HG03354 (cell line): ENCODE measurements at regions not wholly inside any gene's neighbourhood (a gene's known extent, or its start where the extent isn't known, plus 50 kb on each side); places are given as distances from the start of the nearest gene placed in this dataset.
"Not testable (repeated sequence)": the region's sequence is repeated elsewhere in the genome, so short reads cannot be mapped to it uniquely, and the experiment has no call there.

ENCODE experiments used
- ATAC-seq: cut with Tn5 transposase; IDR thresholded peaks from one replicate; pipeline ENCODE4 v1.9.1; 2021; ENCODE audit warnings: mild to moderate bottlenecking; ENCODE audit not compliant: unreplicated experiment, poor library complexity, severe bottlenecking

DNA sequence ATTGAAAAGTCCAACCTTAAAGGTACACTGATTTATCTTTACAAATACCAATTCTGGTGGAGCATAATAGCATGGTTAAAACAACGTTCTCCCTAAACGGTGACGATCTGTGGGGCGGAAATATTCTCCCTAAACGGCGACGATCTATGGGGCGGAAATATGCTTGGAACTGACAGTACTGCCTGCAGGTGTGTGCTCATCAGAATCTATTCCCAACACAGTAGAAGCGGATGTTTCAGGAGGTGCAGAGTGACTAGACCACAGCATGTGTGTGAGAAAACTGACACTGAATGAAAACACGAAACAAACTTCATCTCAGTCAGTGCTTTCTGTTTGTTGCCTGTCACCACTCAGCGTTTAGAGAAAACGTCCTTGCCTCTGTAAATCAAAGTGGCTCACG is 210.0 kb downstream of the BANP start:
- ATAC-seq: not testable (repeated sequence)

DNA sequence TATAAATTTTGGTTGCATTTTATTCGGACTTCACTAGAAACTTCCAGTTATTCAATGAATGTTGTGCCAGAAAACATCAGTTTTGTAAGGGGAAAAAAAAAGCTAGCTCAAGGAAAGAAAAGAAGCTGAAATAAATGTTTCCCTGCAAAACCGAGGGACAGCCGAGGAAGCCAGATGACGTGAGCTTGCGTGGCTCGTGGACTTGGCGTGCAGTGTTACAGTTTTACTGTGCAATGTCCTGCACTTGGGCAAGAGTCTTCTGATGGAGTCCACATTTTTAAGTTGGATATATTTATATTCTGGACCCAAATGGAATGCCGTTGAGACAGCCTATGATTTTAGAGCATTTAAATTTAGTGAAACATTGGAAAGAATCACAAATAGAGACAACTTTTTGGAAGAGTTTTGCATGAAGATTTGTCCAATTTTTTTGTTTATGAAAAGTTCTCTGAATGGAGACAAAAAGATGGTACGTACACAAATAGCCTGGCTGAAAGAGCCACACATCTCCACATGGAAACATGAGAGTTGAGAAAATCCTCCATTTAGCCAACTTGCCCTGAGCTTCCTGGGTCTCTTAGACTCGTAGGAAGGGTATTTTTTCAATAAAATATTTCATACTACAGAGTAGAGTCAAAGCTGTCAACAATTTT is 210.5 kb downstream of the BANP start:
- not testable (repeated sequence) for ATAC-seq

DNA sequence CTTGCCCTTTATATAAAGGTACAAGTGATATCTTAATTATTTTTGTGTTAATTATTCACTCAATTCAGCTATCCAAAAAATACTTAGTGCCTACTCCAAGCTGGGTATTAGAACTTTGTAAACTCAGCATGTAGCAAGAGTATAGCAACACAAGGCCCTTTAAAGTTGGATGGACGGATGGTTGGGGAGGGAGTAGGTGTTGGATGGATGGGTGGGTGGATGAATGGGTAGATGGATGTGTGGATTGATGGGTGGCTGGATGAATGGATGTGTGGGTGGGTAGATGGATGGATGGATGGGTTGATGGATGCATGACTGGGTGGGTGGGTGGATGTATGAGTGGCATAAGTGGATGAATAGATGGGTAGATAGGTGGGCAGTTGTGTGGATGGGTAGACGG is 211.5 kb downstream of the BANP start:
- not testable (repeated sequence) for ATAC-seq

GRCh38 chr16:88164196-88165039 is 213.2 kb downstream of the BANP start:
- ATAC-seq: not testable (repeated sequence)

DNA sequence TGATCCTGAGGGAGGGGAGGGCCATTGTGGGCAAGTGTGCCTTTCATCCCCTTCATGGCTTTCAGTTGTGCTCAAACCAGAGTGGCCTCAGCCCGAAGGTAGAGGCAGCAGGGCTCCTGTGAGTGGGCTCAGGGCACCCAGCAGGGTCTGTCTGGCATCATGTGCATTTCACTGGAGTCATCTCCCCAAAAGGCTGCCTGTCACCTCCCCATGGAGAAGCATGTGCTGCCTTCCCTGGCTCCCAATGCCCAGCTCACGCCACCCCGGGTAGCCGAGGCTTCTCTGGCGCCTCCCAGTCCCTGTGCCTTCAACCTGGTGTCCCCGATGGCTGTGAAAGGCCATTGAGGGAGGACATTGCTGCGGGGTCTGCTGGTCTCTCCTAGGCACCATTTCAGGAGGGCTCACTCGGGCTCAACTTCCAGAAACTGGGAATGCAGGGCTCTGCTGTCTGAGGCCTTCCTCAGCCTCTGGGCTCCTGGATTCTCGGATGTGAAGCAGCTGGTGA is 213.9 kb downstream of the BANP start:
- not testable (repeated sequence) for ATAC-seq

- not testable (repeated sequence) for ATAC-seq
Measured at GRCh38 chr16:88165683-88166082, 214.4 kb downstream of the BANP start.

GRCh38 chr16:88166209-88166773 is 215.1 kb downstream of the BANP start:
- not testable (repeated sequence) for ATAC-seq

DNA sequence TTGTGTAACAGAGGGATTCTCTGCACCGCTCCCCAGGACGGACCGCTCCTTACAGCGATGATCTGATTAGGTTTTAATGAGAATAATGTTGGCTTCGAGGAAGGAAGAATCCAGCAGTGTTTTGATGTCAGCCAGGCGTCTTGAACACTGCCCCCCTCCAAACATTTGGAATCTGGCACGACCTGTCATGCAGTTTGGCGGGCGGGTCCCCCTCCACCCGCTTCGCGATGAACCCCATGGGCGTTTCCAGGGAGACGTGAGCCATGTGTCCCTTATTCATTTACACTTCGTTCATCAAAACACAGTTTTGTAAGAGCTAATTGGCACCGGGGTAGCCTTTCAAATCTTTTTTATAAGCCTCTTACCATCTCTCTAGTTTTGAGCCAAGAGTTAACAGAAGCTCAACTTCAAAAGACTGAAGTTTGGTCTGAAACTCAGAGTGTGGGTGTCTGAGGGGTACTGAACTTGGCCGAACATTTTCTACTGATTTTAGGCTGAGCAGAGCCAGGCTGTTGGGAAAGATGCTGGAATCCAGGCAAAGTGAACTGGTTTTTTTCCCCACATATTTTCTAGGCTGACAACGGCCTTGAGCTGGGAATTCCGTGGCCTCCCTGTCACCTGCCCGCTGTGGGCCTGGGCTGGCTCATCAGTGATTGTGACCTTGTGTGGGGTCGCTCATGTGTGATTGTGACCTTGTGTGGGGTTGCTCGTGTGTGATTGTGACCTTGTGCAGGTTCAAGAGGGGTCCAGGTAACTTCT is 214.8 kb upstream of the ZNF469 start:
- not testable (repeated sequence) for ATAC-seq

DNA sequence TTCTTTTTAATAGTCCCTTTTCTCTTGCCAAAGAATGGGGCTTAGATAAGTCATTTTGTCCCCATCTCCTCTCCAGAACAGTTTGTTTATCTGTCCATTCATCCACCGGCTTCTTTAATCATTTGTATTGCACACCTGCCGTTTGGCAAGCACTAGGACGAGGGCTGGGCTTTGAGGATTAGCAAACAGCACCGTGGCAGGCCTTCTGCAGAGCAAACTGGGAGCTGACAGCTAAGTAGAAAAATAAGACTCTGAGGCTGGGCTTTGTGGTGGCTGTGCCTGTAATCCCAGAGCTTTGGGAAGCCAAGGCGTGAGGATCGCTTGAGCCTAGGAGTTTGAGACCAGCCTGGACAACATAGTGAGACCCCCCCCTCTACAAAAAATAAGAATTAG is 214.2 kb upstream of the ZNF469 start:
- ATAC-seq: not testable (repeated sequence)

GRCh38 chr16:88169136-88169830 is 213.5 kb upstream of the ZNF469 start:
- not testable (repeated sequence) for ATAC-seq

GRCh38 chr16:88169831-88170165 is 213.0 kb upstream of the ZNF469 start:
- not testable (repeated sequence) for ATAC-seq

- no peak for ATAC-seq
Measured at GRCh38 chr16:88170528-88170991, 212.2 kb upstream of the ZNF469 start.

- not testable (repeated sequence) for ATAC-seq
Measured at GRCh38 chr16:88171126-88171525, 211.6 kb upstream of the ZNF469 start.

DNA sequence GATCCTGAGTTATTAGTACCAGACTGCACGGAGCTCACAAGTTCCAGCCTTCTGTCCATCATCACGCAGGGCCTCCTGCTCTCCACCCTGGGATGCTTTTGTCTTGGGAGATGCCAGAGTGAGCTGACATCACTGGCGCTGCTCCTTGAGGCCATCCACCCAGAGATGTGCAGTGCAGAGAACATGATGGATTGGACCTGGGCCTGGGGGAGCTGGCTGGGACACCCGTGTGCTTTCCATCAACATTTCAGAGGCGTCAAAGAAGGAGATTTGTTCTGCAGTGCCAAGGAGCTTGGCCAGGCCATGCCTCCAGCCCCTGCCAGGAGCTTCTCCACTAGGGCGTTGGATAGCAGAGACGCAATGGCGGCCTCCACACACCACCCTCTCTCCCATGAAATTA is 206.6 kb upstream of the ZNF469 start:
- ATAC-seq: not testable (repeated sequence)

DNA sequence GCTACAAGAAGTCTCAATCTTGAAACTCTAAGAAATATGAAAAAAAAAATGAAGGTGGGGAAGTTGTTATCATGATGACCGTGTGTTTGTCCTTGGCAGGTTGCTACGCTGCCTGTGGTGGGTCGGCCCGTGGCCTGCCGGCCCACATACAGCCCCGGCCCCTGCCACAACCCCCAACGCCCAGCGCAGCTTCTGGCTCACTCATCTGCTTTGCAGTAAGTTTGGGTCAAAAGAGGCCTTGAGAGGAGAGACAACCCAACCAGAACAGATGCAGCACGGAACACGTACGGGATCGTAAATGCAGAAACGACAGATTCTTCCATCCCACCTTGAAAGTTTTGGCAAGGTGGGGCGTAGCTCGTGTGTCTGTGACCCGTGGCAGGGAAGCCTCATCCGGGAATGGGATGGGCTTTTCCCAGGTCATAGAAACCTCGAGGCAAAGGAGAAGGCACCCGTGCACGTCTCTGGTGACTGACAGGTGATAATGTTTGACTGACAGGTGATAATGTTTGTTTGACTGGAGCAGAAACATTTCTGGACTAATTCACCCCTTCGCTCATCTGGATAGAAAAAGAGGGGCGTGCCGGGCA is 206.1 kb upstream of the ZNF469 start:
- ATAC-seq: not testable (repeated sequence)

DNA sequence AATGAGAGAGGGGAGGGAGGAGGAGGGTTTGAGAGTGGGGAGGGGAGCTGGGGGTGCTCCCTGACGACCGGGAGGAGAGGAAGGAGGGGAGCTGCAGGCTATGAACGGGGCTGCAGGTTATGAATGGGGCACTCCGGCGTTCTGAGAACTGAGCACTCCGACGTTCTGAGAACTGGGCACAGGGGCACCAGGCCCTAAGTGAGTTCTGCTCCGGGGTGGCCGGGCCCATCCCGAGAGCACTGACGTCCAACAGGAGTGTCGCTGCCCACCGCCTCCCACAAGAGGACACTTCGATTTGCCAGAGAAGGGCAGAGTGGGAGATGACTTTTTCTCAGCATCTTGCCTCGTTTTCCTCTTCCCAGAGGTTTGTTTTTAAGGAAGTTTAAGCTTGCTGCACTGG is 204.5 kb upstream of the ZNF469 start:
- ATAC-seq: not testable (repeated sequence)

DNA sequence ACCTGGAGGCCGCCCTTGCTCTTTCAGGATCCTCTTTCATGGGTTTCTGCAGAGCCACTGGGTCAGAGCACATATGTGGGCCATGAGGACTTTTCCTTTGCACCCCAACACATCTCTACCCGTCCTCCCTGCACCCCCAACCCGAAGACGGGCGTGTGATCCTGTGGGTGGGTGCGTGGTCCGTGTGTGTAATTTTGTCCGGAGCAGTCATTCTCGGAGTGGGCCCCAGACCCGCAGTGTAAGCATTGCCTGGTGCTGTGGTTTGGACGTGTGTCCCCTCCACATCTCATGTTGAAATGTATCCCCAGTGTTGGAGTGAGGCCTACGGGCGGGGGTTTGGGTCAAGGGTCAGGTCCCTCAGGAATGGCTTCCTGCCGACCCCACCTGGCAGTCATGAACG is 203.9 kb upstream of the ZNF469 start:
- ATAC-seq: not testable (repeated sequence)

GRCh38 chr16:88182967-88183881 is 199.5 kb upstream of the ZNF469 start:
- ATAC-seq: not testable (repeated sequence)
